ENCODE measurements at regions not wholly inside any gene's neighbourhood (a gene's known extent, or its start where the extent isn't known, plus 50 kb on each side); places are given as distances from the start of the nearest gene placed in this dataset.
"Not testable (repeated sequence)": the region's sequence is repeated elsewhere in the genome, so short reads cannot be mapped to it uniquely, and the experiment has no call there.

GRCh38 chr5:18660511-18660910, 1026.3 kb downstream of the TAF11L14 start:
- no peak overlapping the region for H3K27ac Mint-ChIP-seq
- H3K27me3 Mint-ChIP-seq, result no peaks in the 10 kb centered on the region
- no peak for DNase-seq (ENCODE audit: extremely low spot score, unreplicated experiment)
- no peak overlapping the region for H3K4me3 Mint-ChIP-seq
- no peak for TF ChIP-seq CTCF (conservative IDR thresholded peaks at IDR 0.05)
- no peaks in the 10 kb centered on the region for H3K9me3 Mint-ChIP-seq
- no peaks in the 10 kb centered on the region for H3K4me1 Mint-ChIP-seq (ENCODE audit: unreplicated experiment)
- H3K36me3 Mint-ChIP-seq, result no peaks in the 10 kb centered on the region

GRCh38 chr5:18662231-18662630, 1028.0 kb downstream of the TAF11L14 start:
- no peak overlapping the region for H3K27ac Mint-ChIP-seq
- no peaks in the 10 kb centered on the region for H3K36me3 Mint-ChIP-seq
- H3K27me3 Mint-ChIP-seq, result no peaks in the 10 kb centered on the region
- DNase-seq (ENCODE audit: extremely low spot score, unreplicated experiment), result no peak
- TF ChIP-seq CTCF (conservative IDR thresholded peaks at IDR 0.05), result no peak
- H3K4me1 Mint-ChIP-seq (ENCODE audit: unreplicated experiment), result no peaks in the 10 kb centered on the region
- H3K4me3 Mint-ChIP-seq, result no peak overlapping the region
- H3K9me3 Mint-ChIP-seq, result no peaks in the 10 kb centered on the region

- DNase-seq (ENCODE audit: extremely low spot score, unreplicated experiment); H3K4me1 Mint-ChIP-seq (ENCODE audit: unreplicated experiment); H3K27ac Mint-ChIP-seq; H3K36me3 Mint-ChIP-seq; H3K4me3 Mint-ChIP-seq; H3K9me3 Mint-ChIP-seq: not testable (repeated sequence)
- H3K27me3 Mint-ChIP-seq, result peaks cover 30% of the 10 kb centered on the region
These were observed 1040.0 kb downstream of the TAF11L14 start for GRCh38 chr5:18674212-18674611.

- Mint-ChIP-seq H3K4me3 (no peak overlapping the region), H3K36me3 (no peaks in the 10 kb centered on the region), H3K27me3 (peaks cover 30% of the 10 kb centered on the region), H3K9me3 (no peaks in the 10 kb centered on the region), H3K27ac (no peak overlapping the region), H3K4me1 (ENCODE audit: unreplicated experiment) (no peaks in the 10 kb centered on the region)
- no peak for DNase-seq (ENCODE audit: extremely low spot score, unreplicated experiment)
- no peak for TF ChIP-seq CTCF (conservative IDR thresholded peaks at IDR 0.05)
These were observed 1040.8 kb downstream of the TAF11L14 start for GRCh38 chr5:18675041-18675440.

GRCh38 chr5:18686253-18686652, 1052.0 kb downstream of the TAF11L14 start:
- no peak for DNase-seq (ENCODE audit: extremely low spot score, unreplicated experiment)
- no peaks in the 10 kb centered on the region for H3K9me3 Mint-ChIP-seq
- H3K4me1 Mint-ChIP-seq (ENCODE audit: unreplicated experiment), result no peaks in the 10 kb centered on the region
- H3K27ac Mint-ChIP-seq, result no peak overlapping the region
- TF ChIP-seq CTCF (conservative IDR thresholded peaks at IDR 0.05), result no peak
- H3K27me3 Mint-ChIP-seq, result no peaks in the 10 kb centered on the region
- H3K36me3 Mint-ChIP-seq, result no peaks in the 10 kb centered on the region
- H3K4me3 Mint-ChIP-seq, result no peak overlapping the region

- Mint-ChIP-seq H3K4me1 (ENCODE audit: unreplicated experiment) (no peaks in the 10 kb centered on the region), H3K27me3 (no peaks in the 10 kb centered on the region), H3K36me3 (no peaks in the 10 kb centered on the region), H3K27ac (no peak overlapping the region), H3K4me3 (no peak overlapping the region), H3K9me3 (no peaks in the 10 kb centered on the region)
- DNase-seq (ENCODE audit: extremely low spot score, unreplicated experiment), result no peak
- TF ChIP-seq CTCF (conservative IDR thresholded peaks at IDR 0.05), result no peak
These were observed 1053.2 kb downstream of the TAF11L14 start for GRCh38 chr5:18687429-18687828.
